HG02870 (cell line): ENCODE measurements at regions not wholly inside any gene's neighbourhood (a gene's known extent, or its start where the extent isn't known, plus 50 kb on each side); places are given as distances from the start of the nearest gene placed in this dataset.

Experiments
- ATAC-seq: cut with Tn5 transposase; IDR thresholded peaks from one replicate; pipeline ENCODE4 v1.9.1; 2021; ENCODE audit warnings: mild to moderate bottlenecking, moderate library complexity; ENCODE audit not compliant: unreplicated experiment

DNA sequence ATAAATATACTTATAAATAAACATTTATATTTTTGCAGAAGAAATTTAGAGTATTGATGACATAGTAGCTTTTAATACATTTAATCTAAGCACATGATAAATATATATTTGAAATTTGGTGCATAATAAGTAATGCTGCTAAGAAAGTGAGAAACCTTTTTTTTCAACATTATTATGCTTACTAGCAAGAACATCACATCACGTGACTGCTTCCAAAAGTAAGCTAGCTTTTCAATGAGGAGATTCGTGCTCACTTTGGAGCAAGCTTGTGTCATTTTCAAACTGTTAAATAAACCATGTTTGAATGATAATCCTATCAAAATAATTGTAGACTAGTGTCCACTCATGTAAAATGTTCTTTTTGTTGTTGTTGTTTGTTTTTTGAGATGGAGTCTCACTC, 109.0 kb upstream of the SLC4A7 start:
- ATAC-seq, result no peak

DNA sequence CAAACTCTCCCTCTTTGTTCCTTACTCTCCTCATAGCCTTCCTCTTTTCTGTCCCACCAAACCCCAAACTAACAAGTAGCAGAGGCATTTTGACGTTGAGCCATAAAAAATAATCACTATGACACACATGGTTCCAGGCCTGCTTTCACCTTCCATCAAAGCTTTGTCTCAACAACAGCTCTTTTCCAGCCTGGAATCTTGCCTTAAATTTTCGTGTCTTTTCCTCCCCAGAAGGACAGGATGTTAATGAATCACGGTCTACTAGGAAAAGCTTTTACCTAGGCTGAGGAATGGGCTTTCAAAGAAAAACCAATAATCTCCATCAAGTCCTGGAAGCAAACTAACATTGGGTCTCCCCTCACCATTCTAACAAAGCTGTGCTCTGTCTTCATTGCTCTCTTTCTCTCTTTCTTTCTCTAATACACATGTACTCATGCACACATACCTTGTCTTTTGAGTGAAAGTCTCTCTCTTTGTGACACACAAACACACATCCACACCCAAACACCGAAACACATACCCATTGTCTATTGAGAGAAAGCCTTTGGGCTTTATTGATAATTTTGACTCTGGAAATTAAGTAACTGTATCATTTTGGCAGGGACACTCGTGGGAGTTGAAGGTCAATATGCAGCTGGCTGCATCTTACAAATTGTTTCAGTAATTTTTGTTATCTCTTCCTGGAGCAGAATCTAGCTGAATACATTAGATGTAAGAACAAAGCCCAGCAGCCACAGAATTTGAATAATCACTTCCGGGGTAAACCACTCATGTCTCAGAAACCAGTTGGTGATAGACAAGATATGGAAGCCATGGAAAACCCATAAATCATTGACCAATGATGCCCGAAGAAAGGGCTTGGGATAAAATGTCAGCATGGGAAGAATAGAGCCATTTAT, 107.4 kb upstream of the SLC4A7 start:
- ATAC-seq, result no peak

DNA sequence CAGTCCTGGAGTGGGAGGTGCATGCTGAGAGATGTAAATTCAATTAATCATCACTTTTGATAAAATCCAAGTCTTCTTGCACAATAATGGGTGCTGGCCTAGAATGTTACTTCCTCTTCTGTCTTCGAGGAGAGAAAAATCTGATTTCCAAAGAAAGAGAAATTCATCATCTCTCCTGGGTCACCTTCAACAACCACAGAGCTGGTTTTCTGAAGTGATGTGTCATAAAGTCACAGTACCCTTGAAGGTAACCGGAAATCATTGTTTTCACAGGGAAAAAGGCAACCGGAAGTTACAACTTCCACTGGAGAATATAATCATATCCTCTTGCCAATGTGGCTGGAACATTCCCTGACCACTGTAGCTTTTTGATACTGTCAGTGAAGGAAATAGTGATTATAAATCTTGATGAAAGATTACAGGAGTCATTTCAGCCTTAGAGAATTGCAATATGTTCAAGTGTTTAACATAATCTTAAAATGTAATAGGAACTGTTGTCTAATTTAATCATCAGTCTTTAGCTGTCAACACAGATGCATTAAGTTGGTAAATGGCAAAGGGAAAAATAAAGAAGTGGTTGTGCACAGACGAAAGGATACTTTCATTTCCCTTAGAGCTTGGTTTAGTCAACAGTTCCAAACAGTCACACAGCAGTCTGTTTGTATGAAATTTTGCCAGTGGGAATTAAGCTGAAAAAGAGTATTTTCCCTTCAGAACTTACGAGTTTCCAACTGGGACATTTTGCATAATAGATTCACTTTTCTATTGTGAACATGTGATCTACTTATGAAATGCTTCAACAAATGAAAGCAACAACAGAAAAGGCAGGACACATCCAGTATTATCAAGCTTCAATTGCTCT, 106.5 kb upstream of the SLC4A7 start:
- no peak for ATAC-seq

DNA sequence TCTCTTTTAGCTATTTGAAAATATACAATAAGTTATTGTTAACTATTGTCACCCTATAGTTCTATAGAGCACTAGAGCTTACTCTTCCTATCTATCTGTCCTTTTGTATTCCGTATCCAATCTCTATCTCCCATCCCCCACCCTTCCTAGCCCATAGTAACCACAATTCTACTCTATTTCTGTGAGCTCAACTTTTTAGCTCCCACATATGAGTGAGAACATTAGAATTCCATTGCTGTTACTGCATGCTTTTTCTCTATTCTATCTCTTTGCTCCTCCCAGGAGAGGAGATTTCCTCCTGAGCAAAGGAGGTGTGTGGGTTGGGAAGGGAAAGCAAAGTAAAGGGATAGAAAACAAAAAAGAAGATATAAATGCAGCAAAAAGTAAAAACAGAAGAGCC, 105.6 kb upstream of the SLC4A7 start:
- ATAC-seq, result no peak

DNA sequence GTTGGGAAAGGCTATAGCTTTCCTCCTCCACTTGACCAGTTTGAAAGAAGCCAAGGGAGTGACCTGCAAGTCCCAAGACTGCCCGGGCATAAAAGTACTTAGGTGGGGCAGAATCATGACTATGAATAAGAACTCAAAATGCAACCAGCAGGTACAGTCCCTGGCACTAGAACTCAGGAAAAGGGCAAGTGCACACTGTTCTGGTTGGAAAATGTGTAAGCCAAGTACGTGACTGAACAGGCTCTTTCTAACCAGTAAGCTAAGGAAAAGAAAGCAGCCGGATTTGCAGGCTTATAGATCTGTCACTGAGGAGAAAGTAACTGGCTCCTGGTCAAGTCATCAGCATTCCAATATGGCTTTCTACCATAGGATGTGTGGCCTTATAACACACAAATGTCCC, 101.2 kb upstream of the SLC4A7 start:
- no peak for ATAC-seq

DNA sequence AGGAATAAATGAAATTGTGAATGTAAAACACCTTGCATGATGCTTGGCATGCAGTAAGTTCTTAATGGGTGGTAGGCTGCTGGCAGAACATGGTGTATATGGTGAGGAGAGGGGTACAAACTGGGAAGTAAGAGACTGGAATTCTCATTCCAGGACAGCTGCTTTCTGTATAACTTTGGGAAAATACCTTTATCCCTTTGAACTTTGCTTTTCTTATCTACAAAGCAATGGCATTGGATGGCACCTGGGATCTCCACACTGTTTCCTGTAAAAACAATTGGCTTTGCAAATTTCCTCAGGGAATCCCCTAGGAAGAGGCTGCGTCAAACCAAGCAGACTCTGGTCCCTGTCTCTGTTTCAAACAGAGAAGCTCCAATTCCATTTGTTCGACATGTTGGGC, 100.7 kb upstream of the SLC4A7 start:
- ATAC-seq, result no peak

DNA sequence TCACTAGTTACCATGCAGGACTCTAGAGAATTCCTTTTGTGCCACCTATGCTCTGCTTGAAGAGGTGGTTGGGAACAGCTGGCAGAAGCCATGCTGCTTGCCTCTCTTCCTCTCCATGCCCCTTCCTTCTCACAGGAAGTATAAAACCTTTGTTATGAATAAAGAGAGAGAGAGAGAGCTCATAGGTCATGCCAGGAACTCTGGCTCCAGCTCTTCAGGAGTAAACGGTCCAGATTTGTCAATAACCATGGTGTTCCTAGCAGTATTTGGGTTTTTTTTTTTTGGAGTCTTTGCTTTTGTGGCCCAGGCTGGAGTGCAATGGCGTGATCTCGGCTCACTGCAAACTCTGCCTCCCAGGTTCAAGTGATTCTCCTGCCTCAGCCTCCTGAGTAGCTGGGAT, 97.7 kb upstream of the SLC4A7 start:
- no peak for ATAC-seq

DNA sequence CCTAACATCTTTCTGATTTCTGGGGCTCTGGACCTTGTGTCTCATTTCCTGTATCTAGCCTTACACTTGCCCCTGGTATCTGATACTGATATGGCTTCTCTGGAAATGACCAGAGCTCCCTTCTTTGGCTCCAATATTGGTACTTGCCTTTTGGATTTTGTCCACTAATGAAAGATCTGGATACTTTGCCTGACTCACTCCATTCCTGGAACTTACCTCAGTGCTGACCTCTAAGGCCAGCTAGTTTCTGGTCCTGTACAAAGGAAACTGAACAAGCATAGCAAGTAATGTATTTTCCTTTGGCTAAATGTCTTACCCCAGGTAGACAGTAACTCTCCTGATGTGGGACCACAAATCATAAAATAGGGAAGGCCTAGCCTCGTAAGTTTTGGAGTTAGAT, 93.8 kb upstream of the SLC4A7 start:
- ATAC-seq, result no peak

DNA sequence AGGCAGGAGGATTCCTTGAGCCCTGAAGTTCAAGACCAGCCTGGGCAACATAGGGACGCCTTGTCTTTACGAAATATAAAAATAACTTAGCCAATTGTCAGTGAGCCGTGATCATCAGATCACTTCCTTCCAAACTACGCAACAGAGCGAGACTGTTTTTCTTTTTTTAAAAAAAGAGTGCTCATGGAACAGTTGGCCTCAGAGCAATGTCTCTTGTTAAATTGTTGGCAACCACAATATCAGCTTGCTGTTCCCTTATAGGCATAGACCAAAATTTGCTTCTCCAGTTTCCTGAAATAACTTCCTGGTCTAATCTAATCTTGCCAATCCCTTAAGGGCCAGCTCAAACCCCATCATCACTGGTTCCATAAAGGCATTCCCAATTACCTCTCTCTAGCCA, 93.3 kb upstream of the SLC4A7 start:
- ATAC-seq, result no peak

DNA sequence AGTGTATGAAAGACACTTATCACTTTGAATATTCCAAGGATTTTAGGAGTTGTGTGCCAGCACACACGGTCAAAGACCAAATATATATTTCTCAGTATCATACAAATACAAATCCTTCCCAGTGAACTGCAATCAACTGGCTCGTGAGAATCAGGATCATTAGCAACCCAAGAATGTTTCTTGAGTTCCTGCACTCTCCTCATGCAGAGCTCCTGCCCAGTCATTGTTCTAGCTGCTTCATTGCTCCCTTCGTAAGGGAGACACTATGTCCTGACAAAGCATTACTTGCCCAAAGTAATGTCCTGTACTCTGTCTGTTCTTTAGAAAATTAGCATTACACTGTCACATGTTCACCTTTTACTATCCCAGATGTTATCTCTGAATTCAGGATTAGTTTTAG, 92.0 kb upstream of the SLC4A7 start:
- no peak for ATAC-seq

DNA sequence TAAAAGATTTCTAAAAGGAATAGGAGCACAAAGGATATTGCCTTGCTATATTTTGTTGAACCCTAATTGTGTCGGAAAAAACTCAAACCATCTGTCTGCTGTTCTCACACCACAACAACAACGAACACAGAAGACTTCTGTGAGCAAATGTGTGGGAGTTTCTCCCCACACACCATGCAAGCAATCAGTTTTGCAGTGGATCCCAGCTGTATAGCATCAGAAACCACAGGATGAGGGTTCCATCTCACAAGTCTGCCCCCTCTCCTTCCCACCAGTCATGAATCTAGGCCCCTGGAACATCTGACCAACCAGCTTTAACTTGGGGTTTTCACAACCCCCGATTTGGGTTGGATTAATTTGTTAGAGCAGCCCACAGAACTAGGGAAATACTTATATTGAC, 91.3 kb upstream of the SLC4A7 start:
- no peak for ATAC-seq

DNA sequence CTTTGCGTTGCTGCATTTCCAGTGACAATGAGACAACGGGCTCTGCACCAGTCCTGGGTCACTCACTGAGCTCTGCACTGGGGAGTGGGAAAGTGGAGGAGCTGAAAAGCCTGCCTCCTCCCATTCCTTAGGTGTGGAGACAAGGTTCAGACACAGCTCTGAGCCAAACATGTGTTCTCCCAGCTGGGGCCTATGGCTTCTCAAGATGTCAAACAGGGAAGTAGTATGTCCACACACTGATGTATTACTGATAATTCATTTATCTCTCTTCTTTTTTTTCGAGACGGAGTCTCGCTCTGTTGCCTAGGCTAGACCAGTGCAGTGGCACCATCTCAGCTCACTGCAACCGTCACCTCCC, 90.2 kb upstream of the SLC4A7 start:
- ATAC-seq, result no peak

DNA sequence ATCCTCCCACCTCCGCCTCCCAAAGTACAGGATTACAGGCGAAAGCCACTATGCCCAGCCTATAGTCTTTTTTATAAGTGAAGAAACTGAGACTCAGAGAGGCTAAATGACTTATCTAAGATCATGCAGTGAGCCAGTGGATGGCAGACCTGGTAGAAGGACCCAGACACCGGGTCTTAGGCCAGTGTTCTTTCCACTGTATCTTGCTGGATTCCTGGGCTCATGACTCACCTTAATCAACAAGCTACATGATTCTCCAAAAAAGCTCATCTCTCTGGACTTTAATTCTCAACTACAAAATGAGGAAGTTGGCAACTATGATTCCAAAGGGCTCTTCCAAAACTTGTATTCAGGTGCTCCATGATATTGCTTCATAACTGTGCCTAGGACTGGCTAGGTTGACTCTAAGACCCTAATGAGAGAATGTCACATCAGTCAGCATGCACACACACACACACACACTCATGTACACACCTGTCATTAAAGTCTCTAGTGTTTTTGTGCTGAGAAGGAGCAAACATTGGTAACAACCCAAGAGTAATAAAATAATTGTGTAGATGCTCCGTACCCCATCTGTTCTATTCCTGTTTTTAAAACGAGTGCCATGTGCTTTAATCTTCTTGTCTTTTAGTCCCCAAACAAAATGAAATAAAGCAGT, 89.7 kb upstream of the SLC4A7 start:
- no peak for ATAC-seq

DNA sequence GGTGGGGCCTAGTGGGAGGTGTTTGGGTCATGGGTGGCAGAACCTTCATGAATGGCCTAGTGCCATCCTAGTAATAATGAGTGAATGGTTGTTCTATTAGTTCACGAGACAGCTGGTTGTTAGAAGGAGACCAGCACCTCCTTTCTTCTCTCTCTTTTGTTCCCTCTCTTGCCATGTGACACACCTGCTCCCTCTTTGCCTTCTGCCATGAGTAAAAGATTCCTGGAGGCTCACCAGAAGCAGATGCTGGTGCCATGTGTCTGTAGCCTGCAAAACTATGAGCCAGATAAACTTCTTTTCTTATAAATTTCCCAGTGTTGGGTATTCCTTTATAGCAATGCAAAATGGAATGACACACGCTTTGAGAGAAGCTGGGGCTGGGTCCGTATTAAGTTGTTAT, 89.0 kb upstream of the SLC4A7 start:
- no peak for ATAC-seq

DNA sequence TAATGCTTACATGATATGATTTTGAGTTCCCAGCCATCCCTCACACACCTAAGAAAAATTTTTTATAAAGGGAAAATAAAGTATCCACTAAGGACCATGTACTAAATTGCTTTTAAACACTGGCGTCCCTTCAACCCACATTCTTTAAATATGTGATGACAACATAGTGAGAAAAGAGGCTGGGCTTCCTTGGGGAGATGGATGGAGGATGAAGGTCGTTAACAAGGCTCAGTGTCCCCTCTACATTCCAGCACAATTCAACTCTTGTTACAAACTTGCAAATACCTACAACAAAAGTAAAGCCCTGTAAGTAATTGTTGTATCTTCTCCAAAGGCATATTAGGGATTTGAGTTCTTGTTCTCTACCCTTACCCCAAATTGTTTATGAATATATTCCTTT, 87.2 kb upstream of the SLC4A7 start:
- ATAC-seq, result no peak

DNA sequence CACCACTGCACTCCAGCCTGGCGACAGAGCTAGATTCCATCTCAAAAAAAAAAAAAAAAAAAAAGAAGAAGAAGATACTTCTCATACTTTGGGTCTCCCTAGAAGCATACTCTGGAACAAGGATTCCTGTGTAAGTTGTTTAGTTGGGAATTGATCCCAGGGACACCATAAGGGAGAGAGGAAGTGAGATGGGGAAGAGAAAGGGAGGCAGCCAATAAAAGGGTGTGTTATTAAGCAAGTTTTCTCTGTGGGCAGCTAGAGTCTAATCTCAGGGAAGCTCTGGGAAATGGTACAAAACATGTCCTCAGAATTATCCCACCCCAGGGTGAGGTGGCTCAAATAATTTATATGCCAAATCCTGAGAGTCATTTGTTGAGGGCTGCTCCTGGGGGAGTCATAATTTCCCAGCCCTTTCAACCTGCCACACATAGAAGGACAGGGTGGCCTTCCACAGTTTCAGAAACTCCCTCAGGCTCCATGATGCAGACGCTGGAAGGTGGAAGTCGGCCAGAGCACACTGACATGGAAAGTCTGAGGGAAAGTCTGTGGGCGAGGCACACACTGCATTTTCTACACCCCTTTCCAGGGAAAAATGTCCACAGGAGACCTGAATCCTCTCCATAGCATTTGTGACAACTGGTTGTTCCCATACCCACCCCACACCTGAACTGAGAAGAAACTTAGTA, 86.4 kb upstream of the SLC4A7 start:
- no peak for ATAC-seq

DNA sequence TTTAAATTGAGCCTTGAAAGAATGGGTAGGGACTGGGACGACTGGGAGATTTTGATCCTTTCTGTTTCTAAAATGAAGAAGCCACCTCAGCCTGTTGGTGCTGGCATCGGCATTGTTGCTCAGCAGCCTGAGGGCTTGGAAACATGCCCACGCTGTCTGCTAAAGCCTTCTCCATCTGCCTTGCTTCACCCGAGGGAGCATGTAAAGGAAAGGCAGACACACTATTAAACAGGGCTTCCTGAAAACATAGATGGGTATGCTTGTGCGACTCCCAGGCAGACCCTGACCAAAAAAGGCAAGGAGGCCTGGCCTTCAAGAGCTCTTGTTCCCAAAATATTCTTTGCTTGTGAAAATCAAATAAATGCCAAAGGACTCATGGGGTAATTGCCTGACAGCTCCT, 84.2 kb upstream of the SLC4A7 start:
- no peak for ATAC-seq

DNA sequence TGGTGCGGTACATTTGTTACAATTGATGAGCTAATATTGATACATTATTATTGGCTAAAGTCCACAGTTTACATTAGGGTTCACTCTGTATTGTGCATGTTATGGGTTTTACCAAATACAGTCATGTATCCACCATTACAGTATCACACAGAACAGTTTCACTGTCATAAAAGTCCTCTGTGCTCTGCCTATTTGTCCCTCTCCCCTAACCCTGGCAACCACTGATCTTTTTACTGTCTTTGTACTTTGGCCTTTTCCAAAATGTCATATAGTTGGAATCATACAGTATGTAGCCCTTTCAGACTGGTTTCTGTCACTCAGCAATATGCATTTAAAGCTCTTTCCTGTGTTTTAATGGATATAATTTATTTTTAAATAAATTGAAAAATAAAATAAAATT, 83.1 kb upstream of the SLC4A7 start:
- ATAC-seq, result no peak

DNA sequence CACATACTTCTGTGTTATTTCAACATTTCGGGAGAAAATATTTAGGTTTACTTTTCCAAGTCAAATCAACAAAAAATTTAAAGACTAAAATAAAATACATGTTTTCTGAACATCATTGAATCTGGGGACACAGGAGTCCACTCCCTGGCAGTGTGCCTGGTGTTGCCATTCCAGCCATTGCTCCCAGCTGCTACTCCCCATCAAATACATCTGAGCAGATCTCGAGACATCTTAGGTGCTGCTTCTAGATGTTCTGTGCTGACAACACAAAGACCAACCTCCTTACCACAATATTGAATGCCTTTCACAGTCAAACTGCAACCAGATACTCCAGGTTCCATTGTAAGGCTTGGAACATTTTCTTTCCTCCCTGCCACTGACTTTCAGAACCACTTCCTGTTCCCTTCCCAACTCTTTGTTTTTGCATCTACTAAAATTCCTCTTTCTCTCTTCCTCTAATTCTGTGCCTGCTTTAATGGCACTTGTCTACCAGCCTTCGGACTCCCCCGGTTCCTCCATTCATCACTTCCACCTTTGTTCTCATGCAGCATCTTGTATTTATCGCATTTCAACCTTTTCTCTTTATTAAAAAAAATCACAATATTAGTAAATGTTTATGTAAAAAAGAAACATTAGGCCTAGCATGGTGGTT, 81.1 kb upstream of the SLC4A7 start:
- ATAC-seq, result no peak

DNA sequence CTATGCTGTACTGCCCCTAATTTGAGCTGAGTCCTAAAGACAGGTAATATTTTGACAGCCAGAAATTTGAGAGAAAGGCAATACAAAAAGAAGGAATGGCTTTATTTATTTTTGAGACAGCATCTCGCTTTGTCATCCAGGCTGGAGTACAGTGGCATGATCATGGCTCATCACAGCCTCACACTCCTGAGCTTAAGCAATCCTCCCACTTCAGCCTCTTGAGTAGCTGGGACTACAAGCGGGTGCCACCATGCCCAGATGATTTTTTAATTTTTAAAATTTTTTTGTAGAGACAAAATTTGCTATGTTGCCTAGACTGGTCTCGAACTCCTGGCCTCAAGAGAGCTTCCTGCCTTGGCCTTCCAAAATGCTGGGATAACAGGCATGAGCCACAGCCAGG, 77.4 kb upstream of the SLC4A7 start:
- no peak for ATAC-seq
